ENCODE measurements at regions not wholly inside any gene's neighbourhood (a gene's known extent, or its start where the extent isn't known, plus 50 kb on each side); places are given as distances from the start of the nearest gene placed in this dataset.

DNA sequence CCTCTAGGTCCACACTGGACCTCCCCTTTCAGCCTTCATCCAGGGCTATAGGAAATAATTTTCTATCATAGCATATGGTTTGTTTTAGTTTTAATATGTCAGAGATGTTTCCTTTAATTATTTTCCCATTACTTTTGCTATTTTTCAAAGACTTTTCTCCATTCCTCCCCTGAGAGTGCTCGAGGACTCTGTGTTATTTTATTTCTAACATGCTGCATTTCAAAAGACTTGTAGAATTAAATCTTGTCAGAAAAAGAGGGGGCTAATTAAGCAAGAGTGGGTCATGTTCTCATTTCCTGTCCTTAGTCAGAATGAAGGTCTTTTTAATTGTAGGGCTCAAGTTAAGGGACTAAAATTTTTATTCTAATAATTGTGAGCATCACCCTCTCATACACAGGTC lies 71.6 kb upstream of the CTTNBP2 start:
- TF ChIP-seq POLR2A (IDR thresholded peaks at IDR 0.05): no peak
- TF ChIP-seq, protein P1, sequence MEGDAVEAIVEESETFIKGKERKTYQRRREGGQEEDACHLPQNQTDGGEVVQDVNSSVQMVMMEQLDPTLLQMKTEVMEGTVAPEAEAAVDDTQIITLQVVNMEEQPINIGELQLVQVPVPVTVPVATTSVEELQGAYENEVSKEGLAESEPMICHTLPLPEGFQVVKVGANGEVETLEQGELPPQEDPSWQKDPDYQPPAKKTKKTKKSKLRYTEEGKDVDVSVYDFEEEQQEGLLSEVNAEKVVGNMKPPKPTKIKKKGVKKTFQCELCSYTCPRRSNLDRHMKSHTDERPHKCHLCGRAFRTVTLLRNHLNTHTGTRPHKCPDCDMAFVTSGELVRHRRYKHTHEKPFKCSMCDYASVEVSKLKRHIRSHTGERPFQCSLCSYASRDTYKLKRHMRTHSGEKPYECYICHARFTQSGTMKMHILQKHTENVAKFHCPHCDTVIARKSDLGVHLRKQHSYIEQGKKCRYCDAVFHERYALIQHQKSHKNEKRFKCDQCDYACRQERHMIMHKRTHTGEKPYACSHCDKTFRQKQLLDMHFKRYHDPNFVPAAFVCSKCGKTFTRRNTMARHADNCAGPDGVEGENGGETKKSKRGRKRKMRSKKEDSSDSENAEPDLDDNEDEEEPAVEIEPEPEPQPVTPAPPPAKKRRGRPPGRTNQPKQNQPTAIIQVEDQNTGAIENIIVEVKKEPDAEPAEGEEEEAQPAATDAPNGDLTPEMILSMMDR (IDR thresholded peaks at IDR 0.05): no peak
